ENCODE measurements at regions not wholly inside any gene's neighbourhood (a gene's known extent, or its start where the extent isn't known, plus 50 kb on each side); places are given as distances from the start of the nearest gene placed in this dataset.

DNA sequence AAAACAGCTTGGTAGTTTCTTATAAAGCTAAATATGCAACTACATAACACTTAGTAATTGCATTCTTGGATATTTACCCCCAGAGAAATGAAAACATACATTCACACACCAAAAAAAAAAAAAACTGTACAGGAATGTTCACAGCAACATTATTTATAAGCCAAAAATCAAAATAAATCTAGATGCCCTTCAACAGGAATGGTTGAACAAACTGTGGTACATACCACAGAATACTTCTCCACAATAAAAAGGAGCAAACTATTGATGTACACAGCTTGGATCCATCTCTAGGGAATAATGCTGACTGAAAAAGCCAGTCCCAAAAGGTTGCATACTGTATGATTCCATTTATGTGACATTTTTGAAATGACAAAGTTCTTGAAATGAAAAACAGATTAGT is 62.1 kb upstream of the SLC38A4 start:
- TF ChIP-seq EZH2 (IDR thresholded peaks at IDR 0.05; ENCODE audit: borderline replicate concordance, low read length), result no peak
- TF ChIP-seq, protein P1, sequence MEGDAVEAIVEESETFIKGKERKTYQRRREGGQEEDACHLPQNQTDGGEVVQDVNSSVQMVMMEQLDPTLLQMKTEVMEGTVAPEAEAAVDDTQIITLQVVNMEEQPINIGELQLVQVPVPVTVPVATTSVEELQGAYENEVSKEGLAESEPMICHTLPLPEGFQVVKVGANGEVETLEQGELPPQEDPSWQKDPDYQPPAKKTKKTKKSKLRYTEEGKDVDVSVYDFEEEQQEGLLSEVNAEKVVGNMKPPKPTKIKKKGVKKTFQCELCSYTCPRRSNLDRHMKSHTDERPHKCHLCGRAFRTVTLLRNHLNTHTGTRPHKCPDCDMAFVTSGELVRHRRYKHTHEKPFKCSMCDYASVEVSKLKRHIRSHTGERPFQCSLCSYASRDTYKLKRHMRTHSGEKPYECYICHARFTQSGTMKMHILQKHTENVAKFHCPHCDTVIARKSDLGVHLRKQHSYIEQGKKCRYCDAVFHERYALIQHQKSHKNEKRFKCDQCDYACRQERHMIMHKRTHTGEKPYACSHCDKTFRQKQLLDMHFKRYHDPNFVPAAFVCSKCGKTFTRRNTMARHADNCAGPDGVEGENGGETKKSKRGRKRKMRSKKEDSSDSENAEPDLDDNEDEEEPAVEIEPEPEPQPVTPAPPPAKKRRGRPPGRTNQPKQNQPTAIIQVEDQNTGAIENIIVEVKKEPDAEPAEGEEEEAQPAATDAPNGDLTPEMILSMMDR (conservative IDR thresholded peaks at IDR 0.05 in 1 of 2, IDR thresholded peaks at IDR 0.05 in 1 of 2; ENCODE audit: extremely low read depth in 1 of 2, insufficient read depth in 1 of 2, low read depth in 1 of 2, low read length in 2 of 2), result no peak

Data from mammary epithelial cell (primary cell).